ENCODE measurements at regions not wholly inside any gene's neighbourhood (a gene's known extent, or its start where the extent isn't known, plus 50 kb on each side); places are given as distances from the start of the nearest gene placed in this dataset.

DNA sequence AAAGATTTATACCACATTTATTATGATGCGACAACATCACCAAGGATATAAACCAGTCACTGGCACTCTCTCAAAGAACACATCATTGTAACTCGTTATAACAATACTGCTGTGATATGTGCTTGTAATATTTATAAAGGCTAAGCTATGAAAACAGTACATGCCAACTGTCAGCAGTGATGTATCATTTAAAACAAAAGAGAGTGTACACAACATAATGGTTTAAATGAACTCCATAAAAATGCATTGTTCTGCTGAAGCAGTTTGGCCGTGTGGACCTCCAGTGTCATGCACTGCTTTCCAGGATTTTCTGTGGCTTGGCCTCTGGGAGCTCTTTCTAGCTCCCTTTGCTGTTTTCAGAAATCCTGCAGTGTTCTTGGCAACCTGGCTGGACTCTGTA lies 215.6 kb downstream of the MTX2 start:
- DNase-seq (ENCODE audit: low spot score) = no peak
- no peaks in the 10 kb centered on the region for H3K36me3 Mint-ChIP-seq (ENCODE audit: low read depth, unreplicated experiment)
- no peak for TF ChIP-seq CTCF (IDR thresholded peaks at IDR 0.05; ENCODE audit: unreplicated experiment)
- no peak overlapping the region for H3K27ac Mint-ChIP-seq (ENCODE audit: unreplicated experiment)
- peaks cover 4% of the 10 kb centered on the region for H3K4me1 Mint-ChIP-seq (ENCODE audit: unreplicated experiment)
- peaks cover 8% of the 10 kb centered on the region for H3K27me3 Mint-ChIP-seq (ENCODE audit: unreplicated experiment)
- no peaks in the 10 kb centered on the region for H3K9me3 Mint-ChIP-seq (ENCODE audit: unreplicated experiment)
- no peak overlapping the region for H3K4me3 Mint-ChIP-seq (ENCODE audit: unreplicated experiment)

- no peak for TF ChIP-seq CTCF (IDR thresholded peaks at IDR 0.05; ENCODE audit: unreplicated experiment)
- DNase-seq (ENCODE audit: low spot score) = no peak
- H3K27ac Mint-ChIP-seq (ENCODE audit: unreplicated experiment) = no peak overlapping the region
- H3K27me3 Mint-ChIP-seq (ENCODE audit: unreplicated experiment) = peaks cover 3% of the 10 kb centered on the region
- peaks cover 18% of the 10 kb centered on the region for H3K4me1 Mint-ChIP-seq (ENCODE audit: unreplicated experiment)
- H3K36me3 Mint-ChIP-seq (ENCODE audit: low read depth, unreplicated experiment) = no peaks in the 10 kb centered on the region
- H3K9me3 Mint-ChIP-seq (ENCODE audit: unreplicated experiment) = no peaks in the 10 kb centered on the region
- H3K4me3 Mint-ChIP-seq (ENCODE audit: unreplicated experiment) = no peak overlapping the region
Measured at GRCh38 chr2:176488431-176488830, 219.2 kb downstream of the MTX2 start.

DNA sequence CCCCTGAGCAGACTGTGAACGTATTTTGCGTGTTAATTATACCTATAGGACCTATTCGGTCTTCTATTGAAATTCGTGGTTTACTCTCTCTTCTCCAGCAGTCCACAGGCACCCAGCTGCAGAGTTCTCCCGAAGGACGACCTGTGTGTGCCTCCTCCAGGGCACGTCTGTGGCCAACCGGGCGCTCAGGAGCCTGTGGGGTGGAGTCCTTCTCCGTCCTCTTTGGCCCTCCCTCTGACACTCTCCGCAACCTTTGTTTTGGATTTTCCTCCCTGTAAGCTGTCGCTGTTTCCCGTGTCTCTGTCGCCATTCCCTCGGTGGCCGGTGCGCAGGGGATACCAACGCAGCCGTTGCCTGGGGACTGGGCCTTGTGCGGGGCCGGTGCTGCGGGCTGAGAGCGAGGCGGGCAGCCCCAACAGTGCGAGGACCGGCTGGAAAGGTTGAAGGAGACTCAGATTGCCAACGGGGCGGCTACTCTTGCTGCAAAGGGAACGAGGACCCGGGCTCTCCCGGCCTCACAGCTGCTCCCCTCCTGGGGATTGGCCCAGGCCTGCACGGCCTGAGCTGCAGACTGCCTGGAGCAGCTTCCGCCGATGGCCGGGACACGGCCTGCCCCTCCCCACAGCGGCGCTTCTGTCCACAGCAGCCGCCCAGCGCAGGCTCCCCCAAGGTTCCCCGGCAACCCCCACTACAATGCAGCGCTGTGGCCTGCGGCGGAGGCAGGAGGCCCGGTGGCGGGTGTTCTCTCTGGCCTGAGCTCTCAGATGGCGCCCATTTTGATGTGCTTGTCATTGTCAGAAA lies 221.0 kb downstream of the MTX2 start:
- no peak overlapping the region for H3K4me3 Mint-ChIP-seq (ENCODE audit: unreplicated experiment)

DNA sequence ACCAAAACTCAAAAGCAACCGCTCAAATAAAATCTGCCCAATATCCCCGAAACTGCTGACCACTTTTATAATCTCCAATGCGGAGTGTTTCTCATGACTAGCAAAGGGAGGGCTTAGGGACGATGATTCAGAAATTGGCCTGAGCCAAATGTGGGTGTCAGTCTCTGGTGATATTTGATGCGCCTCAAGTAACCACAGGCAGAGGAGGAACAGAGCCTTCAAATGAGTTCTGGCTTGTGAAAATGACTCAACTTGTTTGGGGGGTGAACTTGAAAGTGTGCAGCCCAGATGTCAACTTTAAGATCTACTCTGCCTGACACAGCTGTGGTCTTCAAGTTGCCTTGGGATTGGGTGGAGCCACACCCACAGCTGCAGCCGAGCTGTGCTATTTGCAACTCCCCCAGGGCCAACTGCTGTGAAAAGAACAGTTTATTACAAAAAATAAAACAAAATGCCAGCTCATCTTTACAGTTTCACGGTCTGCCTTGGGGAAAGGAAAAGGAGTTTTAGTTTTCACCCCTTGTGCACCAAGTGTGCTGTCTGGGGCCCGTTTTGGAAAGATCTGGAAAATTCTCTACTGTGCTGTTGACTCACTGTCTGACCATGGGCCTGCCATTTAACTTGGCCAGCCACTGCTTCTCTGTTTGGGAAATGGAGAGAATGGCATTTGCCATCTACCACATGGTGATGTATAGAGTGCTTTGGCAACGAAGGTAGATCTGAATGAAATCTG lies 222.1 kb downstream of the MTX2 start:
- H3K9me3 Mint-ChIP-seq (ENCODE audit: unreplicated experiment) = no peaks in the 10 kb centered on the region
- peaks cover 26% of the 10 kb centered on the region for H3K4me1 Mint-ChIP-seq (ENCODE audit: unreplicated experiment)
- no peak for TF ChIP-seq CTCF (IDR thresholded peaks at IDR 0.05; ENCODE audit: unreplicated experiment)
- no peak overlapping the region for H3K27ac Mint-ChIP-seq (ENCODE audit: unreplicated experiment)
- H3K27me3 Mint-ChIP-seq (ENCODE audit: unreplicated experiment) = peaks cover 3% of the 10 kb centered on the region
- H3K36me3 Mint-ChIP-seq (ENCODE audit: low read depth, unreplicated experiment) = no peaks in the 10 kb centered on the region
- DNase-seq (ENCODE audit: low spot score) = no peak
- no peak overlapping the region for H3K4me3 Mint-ChIP-seq (ENCODE audit: unreplicated experiment)

More for the DNA sequence above, 221.0 kb downstream of the MTX2 start:
- no peaks in the 10 kb centered on the region for H3K36me3 Mint-ChIP-seq (ENCODE audit: low read depth, unreplicated experiment)
- DNase-seq (ENCODE audit: low spot score) = peak; percentile 45
- peaks cover 3% of the 10 kb centered on the region for H3K27me3 Mint-ChIP-seq (ENCODE audit: unreplicated experiment)
- TF ChIP-seq CTCF (IDR thresholded peaks at IDR 0.05; ENCODE audit: unreplicated experiment) = no peak
- H3K27ac Mint-ChIP-seq (ENCODE audit: unreplicated experiment) = no peak overlapping the region
- H3K9me3 Mint-ChIP-seq (ENCODE audit: unreplicated experiment) = no peaks in the 10 kb centered on the region
- peaks cover 18% of the 10 kb centered on the region for H3K4me1 Mint-ChIP-seq (ENCODE audit: unreplicated experiment)

DNA sequence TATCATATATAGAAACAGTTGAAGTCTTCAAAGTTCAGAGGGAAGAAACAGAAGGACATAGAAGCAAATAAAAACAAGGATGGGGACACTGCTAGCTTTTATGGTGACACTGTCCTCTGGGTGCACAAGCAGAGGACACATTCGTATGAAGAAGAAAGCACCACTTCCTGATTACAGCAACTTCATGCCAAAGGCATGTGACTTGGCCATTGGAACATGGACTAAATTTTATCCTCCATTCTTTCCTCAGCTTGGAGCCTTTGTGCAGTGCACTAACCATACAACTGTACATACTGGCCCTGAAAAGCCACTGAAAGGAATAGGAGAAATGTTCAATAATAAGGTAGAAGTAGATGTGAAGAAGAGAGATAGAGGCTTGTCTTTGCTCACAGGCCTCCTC lies 223.3 kb downstream of the MTX2 start:
- H3K4me1 Mint-ChIP-seq (ENCODE audit: unreplicated experiment) = peaks cover 30% of the 10 kb centered on the region
- TF ChIP-seq CTCF (IDR thresholded peaks at IDR 0.05; ENCODE audit: unreplicated experiment) = no peak
- no peaks in the 10 kb centered on the region for H3K9me3 Mint-ChIP-seq (ENCODE audit: unreplicated experiment)
- DNase-seq (ENCODE audit: low spot score) = no peak
- no peaks in the 10 kb centered on the region for H3K36me3 Mint-ChIP-seq (ENCODE audit: low read depth, unreplicated experiment)
- no peak overlapping the region for H3K27ac Mint-ChIP-seq (ENCODE audit: unreplicated experiment)
- no peak overlapping the region for H3K4me3 Mint-ChIP-seq (ENCODE audit: unreplicated experiment)
- H3K27me3 Mint-ChIP-seq (ENCODE audit: unreplicated experiment) = peaks cover 3% of the 10 kb centered on the region
